ENCODE measurements at regions not wholly inside any gene's neighbourhood (a gene's known extent, or its start where the extent isn't known, plus 50 kb on each side); places are given as distances from the start of the nearest gene placed in this dataset.

DNA sequence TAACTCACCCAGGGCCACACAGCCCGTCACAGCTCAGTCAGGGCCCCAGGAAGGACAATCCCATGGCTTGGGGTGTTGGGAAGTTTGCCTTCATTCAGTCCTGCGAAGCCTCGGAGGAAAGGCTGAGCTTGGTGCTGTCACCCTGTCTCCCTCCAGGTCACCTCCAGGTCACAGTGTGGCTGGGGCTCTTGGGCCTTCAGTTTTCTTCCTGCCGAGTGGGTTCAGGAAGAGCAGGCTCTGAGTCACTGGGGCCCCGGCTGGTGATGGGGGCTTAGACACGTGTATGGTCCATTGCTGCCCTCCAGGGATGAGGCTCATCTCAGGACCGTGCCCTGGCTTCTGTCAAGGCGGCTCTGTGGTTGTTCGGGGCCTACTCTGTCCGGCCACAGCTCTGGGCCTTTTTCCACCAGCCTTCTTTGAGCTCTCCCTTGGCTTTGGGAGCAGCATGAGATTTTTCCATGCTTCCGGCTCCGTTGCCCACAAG is 118.6 kb downstream of the INHBB start:
- Histone ChIP-seq H3K4me3 (ENCODE audit: extremely low read depth in 1 of 4, insufficient read depth in 2 of 4, low read depth in 3 of 4, low read length in 4 of 4) (no peak overlapping the region), H3K4me2 (ENCODE audit: insufficient read depth in 1 of 2, low read depth in 2 of 2, low read length in 2 of 2) (no peak overlapping the region), H3K56ac (replicated peaks; ENCODE audit: insufficient read length, low read depth, low read length) (no peak overlapping the region), H2BK5ac (ENCODE audit: low read depth, low read length) (no peak overlapping the region), H3K4ac (replicated peaks; ENCODE audit: insufficient read length, low read depth, low read length) (no peak overlapping the region), H3K9me3 (ENCODE audit: insufficient read depth in 2 of 2, low read depth in 1 of 2, low read length in 1 of 2) (no peaks in the 10 kb centered on the region), H3K9ac (replicated peaks in 1 of 4; ENCODE audit: extremely low read depth in 1 of 4, low read depth in 3 of 4, low read length in 3 of 4) (no peak overlapping the region), H2BK20ac (ENCODE audit: low read length) (no peak overlapping the region), H3K27me3 (replicated peaks in 1 of 4; ENCODE audit: control insufficient read depth in 3 of 4, extremely low read depth in 1 of 4, insufficient read depth in 3 of 4, low read length in 3 of 4) (peaks cover 85 to 98% (median 94%) of the 10 kb centered on the region in 4 experiments), H3K18ac (ENCODE audit: extremely low read depth, low read length) (no peak overlapping the region), H3K4me1 (replicated peaks in 1 of 4; ENCODE audit: control insufficient read depth in 3 of 4, insufficient read depth in 4 of 4, low read length in 3 of 4) (peaks cover 5 to 13% (median 8%) of the 10 kb centered on the region in 4 experiments), H3K79me1 (ENCODE audit: low read depth, low read length) (no peaks in the 10 kb centered on the region), H4K8ac (ENCODE audit: extremely low read depth, insufficient read depth, low read length) (no peak overlapping the region), H4K20me1 (replicated peaks in 1 of 2; ENCODE audit: control insufficient read depth in 1 of 2, insufficient read depth in 2 of 2, low read length in 2 of 2) (peaks cover 13 to 33% of the 10 kb centered on the region in 2 experiments), H2AFZ (ENCODE audit: low read length) (no peak overlapping the region), H3K36me3 (ENCODE audit: control insufficient read depth in 2 of 4, insufficient read depth in 4 of 4, low read length in 3 of 4) (no peaks in the 10 kb centered on the region), H2BK120ac (replicated peaks; ENCODE audit: low read depth, low read length) (no peak overlapping the region), H2AK5ac (ENCODE audit: low read depth, low read length) (no peak overlapping the region), H3K27ac (ENCODE audit: low read depth, low read length) (no peak overlapping the region), H4K91ac (replicated peaks; ENCODE audit: insufficient read length, low read length) (no peak overlapping the region), H3K23ac (ENCODE audit: insufficient read length) (no peak overlapping the region), H4K5ac (ENCODE audit: insufficient read length, low read depth, low read length) (no peak overlapping the region), H3K79me2 (ENCODE audit: control insufficient read depth in 1 of 2, insufficient read depth in 2 of 2, low read length in 2 of 2) (no peaks in the 10 kb centered on the region), H3K23me2 (ENCODE audit: low read depth, low read length) (no peaks in the 10 kb centered on the region; the same call in 1 of the 2 replicates), H3K14ac (ENCODE audit: insufficient read length) (no peak overlapping the region), H2BK15ac (ENCODE audit: low read length) (no peak overlapping the region), H2BK12ac (ENCODE audit: low read depth, low read length) (no peak overlapping the region)
- CTCF ChIA-PET (ENCODE audit: partially characterized antibody) = interaction anchor here (1.0 to 3.8 kb wide), 11 partner anchors 17 to 205 kb away, joined by 3 to 16 read pairs (median 3); no protein-coding TSS in a partner anchor
- FAIRE-seq (no peak), DNase-seq (ENCODE audit: low read depth in 1 of 2, low spot score in 2 of 2) (no peak)
- WGBS, 2 experiments (ENCODE audit: extremely low coverage in 1 of 2, insufficient coverage in 1 of 2, insufficient read length in 1 of 2, insufficient replicate concordance in 2 of 2, low coverage in 1 of 2, low lambda C conversion rate in 2 of 2, missing lambda C conversion rate in 1 of 2) = 74% methylated on average over 12 of the region's 12 CpGs; no CpG with 5 or more reads in 1 of the 2 experiments
- POLR2A ChIA-PET (ENCODE audit: partially characterized antibody) = interaction anchor here (1.3 kb wide), 1 partner anchor 41 kb away, joined by 3 read pairs; no protein-coding TSS in a partner anchor
- TF ChIP-seq E2F6 (IDR thresholded peaks at IDR 0.05) (no peak), KDM1A (IDR thresholded peaks at IDR 0.05; ENCODE audit: borderline replicate concordance, low read length) (no peak), NRF1 (IDR thresholded peaks at IDR 0.05; ENCODE audit: low read depth, low read length) (no peak), HDAC6 (IDR thresholded peaks at IDR 0.05; ENCODE audit: low read depth, low read length) (no peak), KDM4A (IDR thresholded peaks at IDR 0.05; ENCODE audit: low read depth, low read length, severe bottlenecking) (no peak), YY1 (IDR thresholded peaks at IDR 0.05; ENCODE audit: low read depth, low read length) (no peak), RAD21 (IDR thresholded peaks at IDR 0.05 in 1 of 2, conservative IDR thresholded peaks at IDR 0.05 in 1 of 2; ENCODE audit: low read depth in 2 of 2, low read length in 2 of 2) (no peak), SP4 (IDR thresholded peaks at IDR 0.05; ENCODE audit: low read length) (no peak)
- TF ChIP-seq, protein P1, sequence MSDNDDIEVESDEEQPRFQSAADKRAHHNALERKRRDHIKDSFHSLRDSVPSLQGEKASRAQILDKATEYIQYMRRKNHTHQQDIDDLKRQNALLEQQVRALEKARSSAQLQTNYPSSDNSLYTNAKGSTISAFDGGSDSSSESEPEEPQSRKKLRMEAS (IDR thresholded peaks at IDR 0.05) = no peak
